GM04504 (cell line): ENCODE measurements at regions not wholly inside any gene's neighbourhood (a gene's known extent, or its start where the extent isn't known, plus 50 kb on each side); places are given as distances from the start of the nearest gene placed in this dataset.
"Not testable (repeated sequence)": the region's sequence is repeated elsewhere in the genome, so short reads cannot be mapped to it uniquely, and the experiment has no call there.

ENCODE experiments used
- DNase-seq: peaks from one replicate; pipeline ENCODE4 v3.0.0-alpha.2; 2012; ENCODE audit warnings: low read depth

DNA sequence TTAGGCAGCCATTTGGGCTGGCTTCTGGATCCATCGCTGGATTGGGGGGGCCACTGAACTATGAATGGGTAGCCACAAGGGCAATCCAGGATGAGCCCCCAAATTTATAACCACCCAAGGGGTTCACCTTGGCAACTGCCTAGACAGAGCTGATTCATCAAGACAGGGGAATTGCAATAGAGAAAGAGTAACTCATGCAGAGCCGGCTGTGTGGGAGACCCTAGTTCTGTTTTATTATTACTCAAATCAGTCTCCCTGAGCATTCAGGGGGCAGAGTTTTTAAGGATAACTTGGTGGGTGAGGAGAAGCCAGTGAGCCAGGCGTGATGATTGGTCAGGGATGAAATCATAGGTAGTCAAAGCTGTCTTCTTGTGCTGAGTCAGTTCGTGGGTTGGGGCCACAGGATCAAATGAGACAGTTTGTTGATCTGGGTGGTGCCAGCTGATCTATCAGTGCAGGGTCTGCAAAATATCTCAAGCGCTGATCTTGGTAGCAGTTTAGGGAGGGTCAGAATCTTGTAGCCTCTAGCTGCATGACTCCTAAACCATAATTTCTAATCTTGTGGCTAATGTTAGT lies 57.9 kb downstream of the DNAJB9 start:
- DNase-seq, result no peak

DNA sequence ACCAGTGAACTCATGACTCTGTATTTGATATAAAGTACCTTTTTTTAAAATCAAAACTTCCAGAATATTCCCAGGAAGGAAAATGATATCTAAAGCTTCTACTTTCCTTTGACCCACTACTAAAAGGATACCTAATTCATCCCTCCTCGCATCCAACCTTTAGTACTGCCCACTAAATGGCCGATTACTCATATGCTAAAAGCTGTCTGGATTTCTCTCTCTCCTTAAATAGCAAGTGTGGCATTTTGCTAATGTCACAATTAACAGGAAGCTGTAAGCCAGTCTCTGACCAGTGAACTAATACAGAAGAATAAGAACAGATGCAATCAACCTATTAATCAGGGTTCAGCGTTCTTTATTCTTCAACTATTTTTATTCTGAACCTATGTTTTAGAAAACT lies 59.0 kb downstream of the DNAJB9 start:
- DNase-seq, result no peak

DNA sequence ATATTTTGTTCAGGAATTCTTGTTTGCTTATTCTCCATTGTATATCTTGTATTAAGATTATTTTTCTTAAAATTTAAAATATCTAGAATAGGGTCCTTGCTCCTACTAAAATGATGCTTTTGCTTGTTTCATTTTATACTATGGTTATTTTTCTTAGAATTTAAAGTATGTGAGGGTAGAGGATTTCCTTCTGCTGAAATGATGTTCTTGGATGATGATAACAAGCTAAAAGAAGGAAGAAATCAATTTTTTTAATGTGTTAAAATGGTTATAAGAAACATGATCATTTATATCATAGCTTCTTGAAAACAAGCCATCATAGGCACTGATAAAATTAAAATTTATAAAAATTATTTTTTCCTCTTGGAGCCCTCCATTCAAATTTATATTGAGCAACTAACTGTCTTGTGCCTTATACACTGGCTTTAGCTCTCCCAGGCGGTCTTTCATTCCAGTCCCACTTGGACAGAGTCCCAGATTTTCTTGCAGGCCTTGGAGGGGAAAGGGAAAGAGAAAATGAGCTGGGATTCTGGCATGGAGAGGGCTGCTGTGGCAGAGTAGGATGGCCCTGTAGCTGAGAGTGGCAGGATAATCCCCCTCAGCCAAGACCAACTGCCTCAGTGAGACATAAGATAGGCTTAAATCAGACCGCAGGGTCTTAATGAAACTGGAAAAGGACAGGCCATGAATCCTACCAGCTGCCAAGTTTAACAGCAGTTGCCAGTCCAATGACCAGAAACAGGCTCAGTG lies 60.2 kb downstream of the DNAJB9 start:
- DNase-seq, result no peak

DNA sequence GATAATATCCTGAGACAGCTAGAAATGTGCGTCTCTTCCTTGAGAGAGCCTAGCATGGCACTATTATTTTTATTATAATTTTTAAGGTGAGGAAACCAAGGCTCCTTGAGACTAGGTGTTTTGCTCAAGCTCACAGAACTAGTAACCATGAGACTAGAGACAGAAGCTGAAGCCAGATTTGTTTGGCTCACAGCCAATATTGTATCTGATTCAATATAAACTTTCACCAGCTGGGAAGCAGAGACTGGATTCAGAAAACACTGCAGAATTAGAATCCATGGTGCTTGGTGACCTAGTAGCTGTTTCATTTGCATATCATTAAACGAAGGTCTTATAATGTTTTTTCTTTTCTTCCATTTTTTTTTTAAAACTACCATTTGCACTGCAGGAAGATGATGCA lies 64.4 kb downstream of the DNAJB9 start:
- no peak for DNase-seq

DNA sequence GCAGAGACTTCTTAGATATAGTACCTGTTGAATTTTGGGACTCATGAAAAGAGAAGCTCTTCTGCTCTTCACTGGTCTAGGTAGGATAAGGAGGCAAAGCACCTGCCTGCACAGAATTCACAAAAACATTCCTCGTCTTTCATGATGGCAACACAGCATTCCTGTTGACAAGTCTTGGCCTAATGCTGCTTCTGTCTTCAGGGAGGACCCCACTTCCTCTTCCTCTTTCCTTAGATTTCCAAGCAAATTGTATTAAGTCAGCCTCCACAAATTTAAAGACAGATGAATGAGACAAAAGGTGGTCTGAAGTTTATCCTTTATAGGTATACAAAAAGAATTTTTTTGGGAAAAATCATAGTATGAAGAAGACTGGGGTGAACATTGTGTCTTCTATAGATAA lies 64.9 kb downstream of the DNAJB9 start:
- DNase-seq, result no peak

DNA sequence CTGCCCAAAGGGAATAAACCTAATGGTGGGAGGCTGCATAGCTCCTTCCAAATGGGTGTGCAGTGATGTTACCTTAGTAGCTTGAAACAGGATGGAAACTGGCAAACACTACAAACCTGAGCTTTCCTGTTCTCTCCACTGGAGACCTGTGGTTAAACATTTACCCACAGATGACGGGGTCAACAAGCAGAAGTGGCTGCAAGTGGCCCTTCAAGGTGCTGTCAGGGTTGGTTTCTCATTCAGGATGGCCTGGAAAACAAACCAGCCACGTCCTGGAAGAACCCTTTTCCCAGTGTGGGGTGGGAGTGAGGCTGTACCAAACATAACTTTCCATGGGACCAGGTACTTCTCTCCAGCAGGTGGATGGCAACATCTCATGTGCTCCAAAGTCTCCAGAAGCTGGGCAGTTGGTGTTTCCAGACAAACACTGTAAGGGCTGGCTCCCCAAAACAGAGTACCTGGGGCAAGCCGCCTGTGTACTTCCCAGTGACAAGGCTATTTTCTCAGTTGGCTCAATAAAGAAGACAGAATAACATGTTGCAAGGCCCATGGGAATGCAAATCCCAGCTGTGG lies 67.5 kb downstream of the DNAJB9 start:
- no peak for DNase-seq

DNA sequence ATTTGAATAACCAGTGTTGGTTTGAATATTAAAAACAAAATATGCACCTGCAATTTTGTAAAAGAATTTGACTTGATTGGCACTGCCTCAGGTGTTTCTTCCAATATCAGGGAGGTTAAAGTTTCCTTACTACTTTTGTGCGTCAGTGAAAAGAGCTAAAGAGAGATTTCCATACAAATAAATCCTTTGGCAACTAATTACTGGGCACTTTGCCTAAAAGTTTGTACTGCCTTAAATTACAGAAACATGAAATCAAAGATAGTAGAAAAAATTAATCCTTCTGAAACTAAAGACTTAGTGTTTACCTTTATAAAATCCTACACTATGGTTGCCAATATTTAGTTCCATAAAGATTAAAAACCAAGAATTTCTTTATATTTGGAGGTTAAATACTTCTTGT lies 72.5 kb downstream of the DNAJB9 start:
- no peak for DNase-seq

DNA sequence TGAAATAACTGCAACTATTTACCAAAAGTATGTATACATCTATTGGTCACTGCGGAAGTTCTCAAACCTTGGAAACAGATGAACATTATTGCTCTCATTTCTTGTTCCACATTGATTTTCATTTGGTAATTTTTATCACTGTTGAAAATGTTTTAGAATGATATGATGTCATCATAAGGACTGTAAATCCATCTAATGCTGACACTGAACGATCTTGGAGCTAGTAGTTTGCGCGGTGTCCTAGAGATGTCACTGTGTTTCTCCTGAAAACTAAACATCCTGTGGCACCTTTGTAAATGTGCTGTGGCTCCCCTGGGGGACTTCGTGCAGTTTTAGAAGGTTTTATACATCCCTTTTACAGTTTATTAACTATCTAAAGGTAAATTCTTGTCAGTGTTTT lies 73.5 kb downstream of the DNAJB9 start:
- DNase-seq, result no peak

DNA sequence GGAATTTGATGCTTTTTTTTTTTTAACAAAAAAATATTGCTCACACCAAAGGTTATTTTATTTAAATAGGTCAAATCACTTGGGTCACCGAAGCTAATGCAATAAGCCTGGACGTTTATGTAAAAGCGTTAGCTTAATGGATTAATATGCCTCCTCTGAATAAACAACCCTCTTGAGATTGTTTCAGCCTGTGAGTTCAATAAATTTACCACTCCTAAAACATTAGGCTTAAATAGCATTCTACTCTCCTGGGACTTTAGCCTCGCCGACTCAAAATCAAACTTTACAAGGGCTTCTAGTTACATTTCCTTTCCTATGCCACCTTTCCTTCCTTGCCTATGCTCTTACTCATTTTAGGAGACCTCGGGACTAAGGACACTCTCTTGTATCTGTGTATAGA lies 79.3 kb downstream of the DNAJB9 start:
- DNase-seq, result no peak

DNA sequence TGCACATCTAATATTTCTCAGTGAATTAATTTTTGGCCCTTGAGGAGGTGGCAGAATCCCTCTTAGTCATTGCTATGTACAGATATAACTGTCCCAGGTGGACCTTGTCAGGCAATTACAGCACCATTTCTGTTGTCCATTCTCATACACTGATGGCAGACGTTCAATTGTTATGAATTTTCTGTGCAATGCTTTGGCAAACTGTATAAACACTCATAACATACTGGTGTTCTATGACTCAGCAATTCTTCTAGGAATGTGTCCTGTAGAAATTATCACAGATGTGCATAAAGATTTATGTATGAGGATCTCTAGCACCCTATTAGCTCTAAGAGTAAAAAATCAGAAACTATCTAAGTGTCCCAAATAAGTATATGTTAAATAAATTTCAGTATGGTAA lies 80.8 kb downstream of the DNAJB9 start:
- DNase-seq, result no peak

DNA sequence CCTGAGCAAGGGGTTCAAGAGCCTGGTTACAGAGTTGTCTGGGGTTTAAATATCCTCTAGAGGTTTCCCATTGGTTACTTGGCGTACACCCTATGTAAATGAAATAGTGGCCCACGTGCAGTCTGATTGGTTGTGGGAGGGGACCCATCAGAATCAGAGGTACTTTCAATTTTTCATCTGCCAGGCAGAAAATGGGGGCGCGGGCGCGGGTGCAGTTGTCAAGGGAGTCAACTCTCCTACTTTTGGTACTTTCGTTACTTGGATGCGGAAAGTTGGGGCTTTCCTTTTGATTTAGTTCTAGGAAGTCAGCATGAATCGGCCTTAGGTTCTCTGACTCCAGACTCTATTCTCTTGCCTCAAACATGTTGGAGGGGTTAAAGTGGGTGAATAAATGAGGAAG lies 83.2 kb downstream of the DNAJB9 start:
- DNase-seq, result no peak

DNA sequence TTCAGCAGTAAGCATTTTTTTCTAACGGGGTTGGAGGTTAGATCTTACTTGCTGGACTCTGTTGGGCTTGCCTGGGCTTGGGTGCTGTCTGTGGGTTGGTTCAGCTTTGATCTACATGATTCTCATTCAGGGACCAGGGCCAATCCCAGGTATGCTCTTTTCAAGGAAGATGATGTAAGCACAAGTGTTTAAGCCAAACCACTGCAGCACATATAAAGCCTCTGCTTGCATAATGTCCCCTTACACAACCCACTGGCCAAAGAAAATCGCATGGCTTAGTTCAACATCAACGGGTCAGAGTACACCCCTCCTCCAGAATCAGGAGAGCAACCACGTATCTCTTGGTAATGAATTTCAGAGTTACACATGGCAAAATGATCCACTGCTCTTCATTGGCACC lies 83.9 kb downstream of the DNAJB9 start:
- DNase-seq, result no peak

DNA sequence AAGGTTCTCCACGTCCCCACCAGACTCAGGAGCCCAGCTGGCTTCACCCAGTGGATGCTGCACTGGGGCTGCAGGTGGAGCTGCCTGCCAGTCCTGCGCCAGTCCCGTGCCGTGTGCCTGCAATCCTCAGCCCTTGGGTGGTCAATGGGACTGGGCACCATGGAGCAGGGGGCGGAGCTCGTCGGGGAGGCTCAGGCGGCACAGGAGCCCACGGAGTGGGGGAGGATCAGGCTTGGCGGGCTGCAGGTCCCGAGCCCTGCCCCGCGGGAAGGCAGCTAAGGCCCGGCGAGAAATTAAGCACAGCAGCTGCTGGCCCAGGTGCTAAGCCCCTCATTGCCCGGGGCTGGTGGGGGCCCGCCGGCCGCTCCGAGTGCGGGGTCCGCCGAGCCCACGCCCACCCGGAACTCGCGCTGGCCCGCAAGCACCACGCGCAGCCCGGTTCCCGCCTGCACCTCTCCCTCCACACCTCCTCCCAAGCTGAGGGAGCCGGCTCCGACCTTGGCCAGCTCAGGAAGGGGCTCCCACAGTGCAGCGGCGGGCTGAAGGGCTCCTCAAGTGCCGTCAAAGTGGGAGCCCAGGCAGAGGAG lies 87.6 kb downstream of the DNAJB9 start:
- not testable (repeated sequence) for DNase-seq

DNA sequence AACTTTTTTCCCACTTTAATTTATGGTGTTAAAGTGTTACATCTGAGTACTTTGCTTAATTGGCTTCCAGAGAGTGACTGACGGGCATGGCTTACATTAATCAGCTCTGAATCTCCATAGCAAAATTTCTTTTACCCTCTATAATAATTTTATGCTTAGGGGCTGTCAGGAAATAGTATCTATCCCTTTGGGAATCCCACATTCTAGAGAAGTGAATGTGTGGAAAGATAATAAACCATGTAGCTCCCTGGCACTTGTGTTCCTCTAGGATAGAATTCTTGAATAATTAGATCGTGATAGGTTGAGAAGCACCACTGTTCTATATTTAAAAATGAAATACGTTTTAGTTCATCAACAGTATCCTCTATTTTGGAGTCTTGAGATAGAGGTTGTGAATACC lies 89.6 kb downstream of the DNAJB9 start:
- DNase-seq, result no peak

DNA sequence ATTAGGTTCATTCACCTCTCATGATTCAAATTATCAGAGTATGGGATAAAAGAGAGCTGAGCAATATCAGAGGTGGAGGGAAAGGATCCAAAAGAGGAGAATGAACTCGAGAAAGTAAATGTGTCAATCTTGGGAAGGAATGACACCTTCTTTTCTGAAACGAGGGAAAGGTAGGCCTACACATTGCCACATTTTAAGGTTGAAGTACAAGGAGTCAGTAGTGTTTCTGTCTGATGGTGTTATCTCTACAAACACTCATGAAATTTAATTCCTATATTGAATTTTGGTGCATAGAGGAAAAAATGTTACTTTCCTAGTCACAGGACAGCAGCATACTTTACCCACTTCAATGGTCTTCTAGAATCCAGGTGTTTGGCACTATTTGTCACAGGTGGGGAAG lies 90.2 kb downstream of the DNAJB9 start:
- DNase-seq, result no peak

DNA sequence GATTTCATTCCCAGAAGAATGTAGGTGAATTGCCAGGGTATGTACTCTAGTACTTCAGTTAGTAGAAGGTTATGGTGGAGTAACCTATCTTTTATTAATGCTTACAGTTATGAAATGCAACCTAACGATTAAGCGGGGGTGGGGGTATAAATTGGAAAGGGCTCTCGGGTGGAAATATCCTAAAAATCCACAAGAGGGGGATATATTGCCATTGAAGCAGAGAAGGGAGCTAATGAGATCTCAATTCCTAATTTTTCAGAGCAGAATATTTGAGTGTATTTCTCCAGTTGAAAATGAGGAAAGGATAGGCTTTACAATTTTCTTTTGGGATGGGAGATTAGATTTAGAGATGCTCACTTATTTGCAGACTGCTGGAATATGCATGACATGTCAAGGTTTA lies 90.8 kb downstream of the DNAJB9 start:
- DNase-seq, result no peak

DNA sequence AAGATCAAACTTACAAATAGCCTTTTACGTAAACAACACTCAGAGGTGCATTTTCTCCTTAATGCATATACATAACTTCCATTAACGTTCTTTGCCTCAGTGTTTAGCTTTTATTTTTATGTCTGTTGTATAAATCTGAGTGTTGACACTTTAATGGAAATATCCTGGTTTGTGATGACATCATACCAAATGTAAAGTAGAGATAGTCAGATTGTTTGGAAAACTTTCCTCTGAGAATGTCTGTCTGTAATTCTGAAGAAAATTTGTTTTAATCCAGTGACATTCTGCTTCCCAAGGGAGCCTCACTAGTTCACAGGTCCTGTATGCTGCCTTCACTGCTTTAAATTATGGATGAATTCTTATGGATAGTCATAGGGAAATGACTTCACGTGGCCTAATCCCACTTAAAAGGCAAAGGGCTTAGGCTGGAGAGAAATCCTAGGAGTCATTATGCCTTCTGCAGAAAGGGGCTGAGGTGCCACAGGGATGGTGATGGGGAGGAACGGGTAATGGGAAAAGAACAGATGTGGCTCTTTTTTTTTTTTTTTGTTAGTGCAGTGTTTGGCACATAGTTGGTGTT lies 93.2 kb downstream of the DNAJB9 start:
- DNase-seq, result no peak

DNA sequence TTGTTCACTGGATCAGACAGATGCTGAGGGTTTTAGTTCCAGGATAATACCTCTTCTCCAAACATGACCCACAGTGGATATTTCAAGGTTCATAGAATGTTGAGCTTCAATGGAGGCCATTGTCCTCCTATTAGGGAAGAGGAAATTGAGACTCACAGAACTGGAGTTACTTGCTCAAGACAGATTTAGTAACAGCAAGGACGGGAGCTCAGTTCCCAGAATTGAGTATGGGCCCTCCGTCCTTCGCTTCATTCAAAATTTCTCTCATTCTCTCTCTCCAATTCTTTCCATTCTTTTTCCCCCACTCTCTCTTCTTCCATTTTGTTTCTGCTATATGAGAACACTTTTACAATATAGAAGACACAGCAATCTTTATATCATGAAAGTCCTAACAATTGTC lies 94.0 kb downstream of the DNAJB9 start:
- no peak for DNase-seq

DNA sequence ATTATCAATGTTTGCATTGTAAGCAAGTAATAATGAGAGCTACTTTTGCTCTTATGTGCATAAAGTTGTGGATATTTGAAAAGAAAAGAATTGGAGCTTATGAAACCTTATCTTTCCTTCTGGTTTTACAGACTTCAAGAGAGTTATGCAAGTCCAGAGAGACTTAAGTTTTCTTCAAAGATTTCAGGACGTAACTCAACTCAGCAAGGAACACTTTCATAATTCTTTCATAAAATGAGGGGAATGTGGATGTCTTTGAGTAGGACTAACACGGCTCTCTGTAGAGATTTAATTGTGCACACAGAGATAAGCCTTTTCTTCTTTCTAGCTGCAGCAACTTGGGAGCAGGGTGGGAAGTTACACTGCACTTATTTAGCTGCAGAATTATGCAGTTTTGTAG lies 97.5 kb downstream of the DNAJB9 start:
- no peak for DNase-seq

DNA sequence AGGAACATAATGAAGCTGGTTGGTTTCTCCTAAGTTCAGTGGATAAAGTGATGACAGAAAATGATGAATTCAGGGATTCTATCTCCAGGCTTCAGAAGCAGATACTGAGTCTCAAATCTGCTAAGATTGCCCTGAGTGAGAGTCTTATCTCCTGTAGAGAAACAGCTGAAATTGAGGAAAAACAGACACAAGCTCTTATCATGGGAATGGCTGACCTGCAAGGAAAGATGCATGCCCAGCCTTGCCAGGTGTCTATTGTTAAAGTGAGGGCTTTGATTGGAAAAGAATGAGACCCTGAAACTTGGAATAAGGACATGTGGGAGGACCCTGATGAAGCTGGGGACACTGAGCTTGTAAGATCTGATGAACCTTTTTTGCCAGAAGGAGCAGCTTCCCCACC lies 100.3 kb downstream of the DNAJB9 start:
- DNase-seq, result no peak

DNA sequence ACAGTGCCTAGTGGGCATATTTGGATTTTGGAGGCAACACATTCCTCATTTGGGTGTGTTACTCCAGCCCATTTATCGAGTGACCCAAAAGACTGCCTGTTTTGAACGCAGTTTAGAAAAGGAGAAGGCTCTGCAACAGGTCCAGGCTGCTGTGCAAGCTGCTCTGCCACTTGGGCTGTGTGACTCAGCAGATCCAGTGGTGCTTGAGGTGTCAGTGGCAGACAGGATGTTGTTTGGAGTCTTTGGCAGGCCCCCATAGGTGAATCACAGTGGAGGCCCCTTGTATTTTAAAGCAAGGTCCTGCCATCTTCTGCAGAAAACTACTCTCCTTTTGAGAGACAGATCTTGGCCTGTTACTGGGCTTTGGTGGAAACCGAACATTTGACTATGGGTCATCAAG lies 104.0 kb downstream of the DNAJB9 start:
- not testable (repeated sequence) for DNase-seq

DNA sequence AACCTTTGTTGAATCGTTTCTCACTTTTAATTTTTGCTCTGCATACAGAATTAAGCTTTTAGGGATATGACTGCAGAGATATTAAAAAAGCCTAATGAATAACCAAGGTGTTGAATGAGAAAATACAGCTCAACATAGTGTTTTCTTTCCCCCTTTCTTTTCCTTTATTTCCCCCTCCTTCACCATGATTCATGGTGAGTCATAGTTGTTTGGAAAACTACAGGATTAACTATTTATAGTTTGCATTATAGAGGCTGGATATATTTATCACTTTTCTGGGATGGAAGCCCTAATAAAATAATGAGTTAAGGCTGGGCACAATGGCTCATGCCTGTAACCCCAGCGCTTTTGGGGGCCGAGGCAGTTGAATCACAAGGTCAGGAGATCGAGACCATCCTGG lies 115.0 kb downstream of the DNAJB9 start:
- DNase-seq, result no peak

DNA sequence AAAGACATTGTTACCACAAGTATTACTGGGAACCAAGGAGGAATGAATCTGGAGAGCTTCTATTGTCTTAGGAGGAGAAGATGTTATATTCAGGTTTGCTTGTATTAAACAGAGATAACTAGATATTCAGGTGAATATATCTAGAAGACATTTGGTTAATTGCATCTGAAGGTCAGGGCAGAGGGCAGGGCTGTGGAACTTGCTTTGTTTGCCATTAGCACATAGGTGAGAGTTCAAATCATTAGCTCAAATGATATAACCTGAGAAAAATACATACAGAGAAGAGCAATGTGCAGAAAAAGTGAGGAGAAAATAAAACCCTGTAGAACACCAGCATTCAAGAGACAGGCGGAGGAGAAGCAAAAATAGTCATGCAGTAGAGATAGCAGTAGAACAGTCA lies 116.8 kb downstream of the DNAJB9 start:
- no peak for DNase-seq
